ENCODE measurements at regions not wholly inside any gene's neighbourhood (a gene's known extent, or its start where the extent isn't known, plus 50 kb on each side); places are given as distances from the start of the nearest gene placed in this dataset.

GRCh38 chr11:110763249-110764011, 51.2 kb upstream of the ARHGAP20 start:
- 4% methylated on average over 2 of the region's 2 CpGs for WGBS, 2 donors
- intact Hi-C loops (cut with DNase I), result no loop called here
- Histone ChIP-seq H3K27ac (ENCODE audit: low read depth in 1 of 2, low read length in 2 of 2) (no peak overlapping the region), H3K36me3 (ENCODE audit: control insufficient read depth in 1 of 2, insufficient read depth in 2 of 2, low read length in 1 of 2) (no peaks in the 10 kb centered on the region), H3K4me1 (ENCODE audit: control insufficient read depth in 1 of 2, insufficient read depth in 2 of 2, low read length in 2 of 2) (peaks cover 0 to 5% of the 10 kb centered on the region in 2 donors), H3K4me3 (ENCODE audit: low read length in 2 of 2) (no peak overlapping the region), H3K9me3 (ENCODE audit: control insufficient read depth, low read length) (no peaks in the 10 kb centered on the region), H3K27me3 (ENCODE audit: control insufficient read depth in 1 of 2, insufficient read depth in 2 of 2, low read length in 1 of 2) (no peaks in the 10 kb centered on the region)
- DNase-seq (peak in 1 of 2 donors; percentile 53), ATAC-seq (ENCODE audit: low FRiP score) (peak; percentile 59)

GRCh38 chr11:110762590-110762989, 50.4 kb upstream of the ARHGAP20 start:
- no peak for DNase-seq
- intact Hi-C loops (cut with DNase I), result no loop called here
- 38 to 49% methylated on average over 2 of the region's 2 CpGs for WGBS, 2 donors
- H3K27me3 ChIP-seq (ENCODE audit: control insufficient read depth in 1 of 2, insufficient read depth in 2 of 2, low read length in 1 of 2), result no peaks in the 10 kb centered on the region
- ATAC-seq (ENCODE audit: low FRiP score), result peak; percentile 30
- H3K36me3 ChIP-seq (ENCODE audit: control insufficient read depth in 1 of 2, insufficient read depth in 2 of 2, low read length in 1 of 2), result no peaks in the 10 kb centered on the region
- H3K9me3 ChIP-seq (ENCODE audit: control insufficient read depth, low read length), result no peaks in the 10 kb centered on the region
- no peak overlapping the region for H3K4me3 ChIP-seq (ENCODE audit: low read length in 2 of 2)
- H3K4me1 ChIP-seq (ENCODE audit: control insufficient read depth in 1 of 2, insufficient read depth in 2 of 2, low read length in 2 of 2), result peaks cover 0 to 5% of the 10 kb centered on the region in 2 donors
- no peak overlapping the region for H3K27ac ChIP-seq (ENCODE audit: low read depth in 1 of 2, low read length in 2 of 2)

Measured in aorta (tissue), 5 donors.